Erythroblast (primary cell): ENCODE measurements at regions not wholly inside any gene's neighbourhood (a gene's known extent, or its start where the extent isn't known, plus 50 kb on each side); places are given as distances from the start of the nearest gene placed in this dataset.
A peak's percentile ranks its signal among the peaks of the same experiment; 100 is the strongest.

ENCODE experiments used
- DNase-seq, 2 experiments: peaks; one replicate each; lab custom pipeline; 2025; lab: John Stamatoyannopoulos, UW
- GATA1 ChIP-seq: IDR thresholded peaks from 2 replicates; pipeline ENCODE4 v1.6.1; 2011; ENCODE audit warnings: low read depth, mild to moderate bottlenecking, control low read depth, low read length, moderate library complexity
- POLR2A ChIP-seq: IDR thresholded peaks from 2 replicates; pipeline ENCODE4 v1.6.1; 2011; ENCODE audit warnings: mild to moderate bottlenecking, low read length

DNA sequence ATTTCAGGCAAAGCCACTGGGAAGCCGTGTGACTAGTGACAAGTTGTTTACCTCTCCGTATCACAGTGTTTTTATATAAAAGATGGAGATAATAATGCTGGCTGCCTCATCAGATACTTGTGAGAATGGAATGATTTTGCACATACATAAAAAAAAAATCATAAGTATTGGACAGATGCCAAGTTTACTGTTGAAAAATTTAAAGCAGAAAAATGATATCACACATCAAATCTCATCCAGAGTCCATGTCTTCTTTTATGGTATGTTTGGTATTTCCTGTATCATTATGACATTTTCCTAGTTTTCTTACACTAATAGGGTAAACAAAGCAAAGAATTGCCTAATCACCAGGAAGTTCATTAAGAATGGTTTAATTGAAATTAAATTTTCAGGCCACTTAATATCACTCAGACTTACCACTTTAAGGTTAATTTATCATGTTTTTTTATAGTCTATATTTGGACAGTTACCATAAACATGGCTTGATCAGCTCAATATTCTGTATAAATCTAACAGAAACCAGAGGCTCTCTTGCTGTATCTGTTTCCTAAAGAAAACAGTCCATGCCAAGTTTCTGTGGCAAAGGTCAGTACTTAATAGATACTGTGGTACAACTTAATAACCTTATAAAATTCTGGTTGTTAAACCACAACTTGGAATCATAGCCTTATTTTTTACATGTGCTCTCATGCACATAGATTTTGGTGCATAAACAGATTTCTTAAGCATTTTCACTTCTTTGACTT is 656.5 kb upstream of the RIOK2 start:
- no peak for TF ChIP-seq POLR2A
- no peak for TF ChIP-seq GATA1
- DNase-seq, result no peak

DNA sequence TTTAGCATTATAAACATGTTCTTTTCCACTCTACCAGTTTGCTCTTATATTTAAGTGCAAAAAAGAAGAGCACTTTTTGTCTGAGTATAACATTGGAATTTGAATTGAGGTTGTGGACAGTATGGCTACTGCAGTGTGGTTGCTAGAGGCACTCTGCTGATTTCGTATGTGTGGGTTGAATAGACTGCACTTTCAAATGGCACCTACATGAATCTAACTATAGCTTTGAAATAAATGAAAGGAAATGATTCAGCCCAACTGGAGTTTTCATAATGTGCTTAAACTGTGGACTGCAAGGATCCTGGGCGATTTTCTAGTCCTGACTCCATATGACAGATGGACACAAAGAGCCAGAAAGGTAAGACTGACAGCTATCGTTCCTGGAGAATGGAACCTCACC is 657.6 kb upstream of the RIOK2 start:
- TF ChIP-seq GATA1, result no peak
- TF ChIP-seq POLR2A, result no peak
- DNase-seq, result no peak

GRCh38 chr5:97842687-97843086 is 659.6 kb upstream of the RIOK2 start:
- DNase-seq, result no peak
- TF ChIP-seq POLR2A (no peak), GATA1 (no peak)

GRCh38 chr5:97844797-97845196 is 661.8 kb upstream of the RIOK2 start:
- DNase-seq, result peak in 1 of 2 experiments; percentile 3
- TF ChIP-seq POLR2A, result no peak
- TF ChIP-seq GATA1, result no peak

- no peak for DNase-seq
- TF ChIP-seq GATA1, result no peak
- TF ChIP-seq POLR2A, result no peak
Measured at GRCh38 chr5:97846643-97847042, 663.6 kb upstream of the RIOK2 start.

- DNase-seq, result no peak
- TF ChIP-seq POLR2A (no peak), GATA1 (no peak)
Measured at GRCh38 chr5:97847920-97848631, 665.0 kb upstream of the RIOK2 start.

GRCh38 chr5:97851036-97851435 is 668.0 kb upstream of the RIOK2 start:
- no peak for TF ChIP-seq POLR2A
- TF ChIP-seq GATA1, result no peak
- no peak for DNase-seq

GRCh38 chr5:97854871-97855762 is 672.1 kb upstream of the RIOK2 start:
- TF ChIP-seq POLR2A, result no peak
- no peak for TF ChIP-seq GATA1
- no peak for DNase-seq

DNA sequence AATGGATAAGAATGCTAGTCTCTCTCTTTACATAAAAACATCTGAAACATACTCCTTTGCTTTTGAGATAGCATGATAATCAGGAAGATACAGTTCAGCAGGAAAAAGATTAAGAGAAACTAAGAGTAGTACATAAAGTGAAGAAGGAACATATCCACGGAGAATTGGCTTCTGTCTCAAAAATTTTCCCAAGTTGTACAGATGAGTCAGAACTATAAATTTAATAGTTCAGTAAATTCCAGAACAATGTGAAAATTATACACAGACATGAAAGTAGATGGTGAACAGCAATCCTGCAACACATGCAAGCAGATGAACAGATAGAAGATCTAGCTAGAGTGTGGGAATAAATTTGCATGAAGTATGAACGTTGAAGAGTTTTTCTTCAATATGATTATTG is 691.4 kb upstream of the RIOK2 start:
- DNase-seq, result no peak
- TF ChIP-seq GATA1 (no peak), POLR2A (no peak)

GRCh38 chr5:97876272-97876671 is 693.2 kb upstream of the RIOK2 start:
- no peak for DNase-seq
- TF ChIP-seq POLR2A, result no peak
- no peak for TF ChIP-seq GATA1

GRCh38 chr5:97877588-97877987 is 694.5 kb upstream of the RIOK2 start:
- DNase-seq, result no peak
- no peak for TF ChIP-seq POLR2A
- no peak for TF ChIP-seq GATA1

- no peak for TF ChIP-seq POLR2A
- TF ChIP-seq GATA1, result no peak
- DNase-seq, result no peak
Measured at GRCh38 chr5:97888439-97888838, 705.4 kb upstream of the RIOK2 start.

- TF ChIP-seq POLR2A, result no peak
- no peak for TF ChIP-seq GATA1
- DNase-seq, result no peak
Measured at GRCh38 chr5:97891971-97892370, 708.9 kb upstream of the RIOK2 start.

- no peak for TF ChIP-seq GATA1
- TF ChIP-seq POLR2A, result no peak
- DNase-seq, result no peak
Measured at GRCh38 chr5:97903742-97904141, 720.7 kb upstream of the RIOK2 start.

DNA sequence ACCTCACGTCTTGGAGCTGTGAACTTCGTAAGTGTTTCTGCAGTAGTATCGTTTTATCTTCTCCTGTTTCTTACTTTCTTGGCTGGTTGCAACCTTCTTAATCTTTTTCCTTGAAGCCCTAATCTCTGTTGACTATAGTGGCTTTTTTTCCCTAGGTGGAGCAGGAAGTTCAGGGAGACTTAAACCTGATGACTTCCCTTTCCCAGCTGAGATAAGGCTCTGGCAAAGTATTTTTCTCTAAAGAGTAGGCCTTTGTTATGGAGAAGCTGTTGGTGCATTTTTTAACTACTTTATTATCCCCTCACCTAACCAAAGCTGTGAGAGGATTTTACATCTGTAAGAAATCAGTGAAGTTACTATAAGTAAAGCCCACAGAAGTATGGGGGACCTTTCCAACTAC is 723.1 kb upstream of the RIOK2 start:
- TF ChIP-seq POLR2A (no peak), GATA1 (no peak)
- no peak for DNase-seq
